ENCODE measurements at regions not wholly inside any gene's neighbourhood (a gene's known extent, or its start where the extent isn't known, plus 50 kb on each side); places are given as distances from the start of the nearest gene placed in this dataset.

DNA sequence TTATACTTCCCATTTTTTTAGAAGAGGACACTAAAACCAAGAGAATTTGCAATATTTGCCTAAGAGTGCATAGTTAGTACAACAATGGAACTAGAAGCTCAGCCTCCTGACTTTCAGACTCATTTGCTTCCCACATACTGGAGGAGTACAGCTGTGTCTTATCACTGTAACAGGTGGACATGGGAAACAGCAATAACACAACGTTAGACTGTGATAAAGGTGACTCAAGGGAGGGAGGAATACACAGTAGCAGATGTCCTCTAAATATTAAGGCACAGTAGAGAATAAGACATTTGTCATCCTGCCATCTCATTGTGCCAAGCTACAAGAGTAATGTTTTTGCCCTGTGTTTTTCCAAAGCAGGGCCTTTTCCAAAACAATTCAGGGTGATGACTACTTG is 55.4 kb upstream of the JAK1 start:
- TF ChIP-seq JUN (IDR thresholded peaks at IDR 0.05; ENCODE audit: low read depth, low read length): no peak
- no peak for TF ChIP-seq CHD1 (IDR thresholded peaks at IDR 0.05; ENCODE audit: low read depth, low read length)
- TF ChIP-seq PHF8 (conservative IDR thresholded peaks at IDR 0.05; ENCODE audit: low read depth, low read length): no peak
- no peak for TF ChIP-seq EGR1 (IDR thresholded peaks at IDR 0.05; ENCODE audit: borderline replicate concordance, low read depth, low read length)
- TF ChIP-seq RAD21 (IDR thresholded peaks at IDR 0.05 in 1 of 2, conservative IDR thresholded peaks at IDR 0.05 in 1 of 2; ENCODE audit: low read depth in 2 of 2, low read length in 2 of 2): no peak
- TF ChIP-seq CHD2 (IDR thresholded peaks at IDR 0.05; ENCODE audit: low read length): no peak
- TF ChIP-seq SRF (IDR thresholded peaks at IDR 0.05; ENCODE audit: low read depth, low read length): no peak
- TF ChIP-seq, protein P1, sequence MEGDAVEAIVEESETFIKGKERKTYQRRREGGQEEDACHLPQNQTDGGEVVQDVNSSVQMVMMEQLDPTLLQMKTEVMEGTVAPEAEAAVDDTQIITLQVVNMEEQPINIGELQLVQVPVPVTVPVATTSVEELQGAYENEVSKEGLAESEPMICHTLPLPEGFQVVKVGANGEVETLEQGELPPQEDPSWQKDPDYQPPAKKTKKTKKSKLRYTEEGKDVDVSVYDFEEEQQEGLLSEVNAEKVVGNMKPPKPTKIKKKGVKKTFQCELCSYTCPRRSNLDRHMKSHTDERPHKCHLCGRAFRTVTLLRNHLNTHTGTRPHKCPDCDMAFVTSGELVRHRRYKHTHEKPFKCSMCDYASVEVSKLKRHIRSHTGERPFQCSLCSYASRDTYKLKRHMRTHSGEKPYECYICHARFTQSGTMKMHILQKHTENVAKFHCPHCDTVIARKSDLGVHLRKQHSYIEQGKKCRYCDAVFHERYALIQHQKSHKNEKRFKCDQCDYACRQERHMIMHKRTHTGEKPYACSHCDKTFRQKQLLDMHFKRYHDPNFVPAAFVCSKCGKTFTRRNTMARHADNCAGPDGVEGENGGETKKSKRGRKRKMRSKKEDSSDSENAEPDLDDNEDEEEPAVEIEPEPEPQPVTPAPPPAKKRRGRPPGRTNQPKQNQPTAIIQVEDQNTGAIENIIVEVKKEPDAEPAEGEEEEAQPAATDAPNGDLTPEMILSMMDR (IDR thresholded peaks at IDR 0.05; ENCODE audit: control extremely low read depth in 1 of 3, insufficient read depth in 1 of 3, low read depth in 1 of 3, low read length in 3 of 3): no peak
- TF ChIP-seq POLR2A (IDR thresholded peaks at IDR 0.05; ENCODE audit: control extremely low read depth in 1 of 2, low read depth in 2 of 2, low read length in 2 of 2): no peak
- no peak for TF ChIP-seq RXRA (IDR thresholded peaks at IDR 0.05; ENCODE audit: insufficient read depth, low read depth, low read length)

Measured in H1 (cell line).